ENCODE measurements at regions not wholly inside any gene's neighbourhood (a gene's known extent, or its start where the extent isn't known, plus 50 kb on each side); places are given as distances from the start of the nearest gene placed in this dataset.

DNA sequence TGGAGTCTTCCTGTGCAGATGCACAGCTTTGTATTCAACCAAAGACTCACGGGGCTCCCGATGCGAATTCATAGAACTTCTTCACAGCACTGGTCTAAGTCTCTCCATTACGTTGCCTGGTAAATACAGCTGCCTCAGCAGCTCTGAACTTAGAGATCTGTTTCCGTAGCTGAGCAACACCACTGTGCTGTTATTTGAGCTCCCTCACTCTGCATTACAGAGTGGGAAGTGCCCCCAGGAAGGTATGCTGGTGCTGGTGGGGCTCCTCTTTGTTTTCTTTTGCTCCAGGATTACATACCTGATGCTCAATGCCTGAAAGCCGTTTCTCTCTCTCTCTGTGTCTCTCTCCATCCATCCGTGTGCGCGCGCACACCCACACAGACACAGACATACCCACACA, 227.5 kb upstream of the RMST start:
- no peak for DNase-seq (ENCODE audit: low read depth, low spot score)
- in situ Hi-C loops (cut with HindIII; ENCODE audit: low sequenced_read_pairs), result no loop called here
- H3K4me3 ChIP-seq (ENCODE audit: low read depth, low read length), result no peak overlapping the region
- TF ChIP-seq, protein P1, sequence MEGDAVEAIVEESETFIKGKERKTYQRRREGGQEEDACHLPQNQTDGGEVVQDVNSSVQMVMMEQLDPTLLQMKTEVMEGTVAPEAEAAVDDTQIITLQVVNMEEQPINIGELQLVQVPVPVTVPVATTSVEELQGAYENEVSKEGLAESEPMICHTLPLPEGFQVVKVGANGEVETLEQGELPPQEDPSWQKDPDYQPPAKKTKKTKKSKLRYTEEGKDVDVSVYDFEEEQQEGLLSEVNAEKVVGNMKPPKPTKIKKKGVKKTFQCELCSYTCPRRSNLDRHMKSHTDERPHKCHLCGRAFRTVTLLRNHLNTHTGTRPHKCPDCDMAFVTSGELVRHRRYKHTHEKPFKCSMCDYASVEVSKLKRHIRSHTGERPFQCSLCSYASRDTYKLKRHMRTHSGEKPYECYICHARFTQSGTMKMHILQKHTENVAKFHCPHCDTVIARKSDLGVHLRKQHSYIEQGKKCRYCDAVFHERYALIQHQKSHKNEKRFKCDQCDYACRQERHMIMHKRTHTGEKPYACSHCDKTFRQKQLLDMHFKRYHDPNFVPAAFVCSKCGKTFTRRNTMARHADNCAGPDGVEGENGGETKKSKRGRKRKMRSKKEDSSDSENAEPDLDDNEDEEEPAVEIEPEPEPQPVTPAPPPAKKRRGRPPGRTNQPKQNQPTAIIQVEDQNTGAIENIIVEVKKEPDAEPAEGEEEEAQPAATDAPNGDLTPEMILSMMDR (IDR thresholded peaks at IDR 0.05; ENCODE audit: low read depth, low read length), result no peak

DNA sequence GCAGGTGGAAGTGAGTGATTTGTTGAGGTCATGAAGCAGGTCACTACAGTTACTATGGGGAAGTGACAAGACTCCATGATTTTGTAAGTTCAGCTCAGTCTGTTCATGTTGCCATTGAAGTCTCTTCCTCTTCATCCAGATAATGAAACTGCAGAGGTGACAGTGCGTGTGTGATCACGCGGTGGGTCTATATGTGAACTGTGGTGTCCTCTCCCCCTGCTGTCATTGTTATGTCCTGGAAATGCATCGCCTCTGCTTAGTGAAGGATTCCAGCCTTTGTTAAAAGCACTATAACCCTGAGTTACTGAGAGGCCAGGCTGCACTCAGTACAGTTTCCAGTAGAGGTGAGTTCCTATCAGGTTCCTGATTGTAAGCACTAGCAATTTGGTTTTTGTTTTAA, 216.2 kb upstream of the RMST start:
- no peak overlapping the region for H3K4me3 ChIP-seq (ENCODE audit: low read depth, low read length)
- in situ Hi-C loops (cut with HindIII; ENCODE audit: low sequenced_read_pairs), result no loop called here
- DNase-seq (ENCODE audit: low read depth, low spot score), result no peak
- TF ChIP-seq, protein P1 (IDR thresholded peaks at IDR 0.05; ENCODE audit: low read depth, low read length), result no peak

DNA sequence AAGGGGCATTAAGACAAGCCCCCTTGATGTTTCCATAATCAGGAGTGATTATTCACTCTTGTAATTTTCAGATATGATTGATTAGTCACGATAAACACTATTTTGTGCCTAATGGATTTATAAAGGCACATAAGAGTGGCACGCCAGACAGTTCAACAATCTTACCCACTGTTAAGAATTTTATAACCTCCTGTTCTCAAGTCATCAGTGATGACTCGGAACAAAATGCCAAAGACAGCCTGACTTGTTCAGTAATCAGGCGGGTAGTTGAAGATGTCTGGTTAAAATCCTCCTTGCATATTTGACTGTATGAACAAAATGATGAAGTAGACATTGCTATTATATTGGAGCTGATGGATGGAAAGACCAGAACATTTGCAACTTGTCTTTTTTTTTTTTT, 212.1 kb upstream of the RMST start:
- in situ Hi-C loops (cut with HindIII; ENCODE audit: low sequenced_read_pairs), result no loop called here
- H3K4me3 ChIP-seq (ENCODE audit: low read depth, low read length), result no peak overlapping the region
- TF ChIP-seq, protein P1 (IDR thresholded peaks at IDR 0.05; ENCODE audit: low read depth, low read length), result no peak
- DNase-seq (ENCODE audit: low read depth, low spot score), result no peak

DNA sequence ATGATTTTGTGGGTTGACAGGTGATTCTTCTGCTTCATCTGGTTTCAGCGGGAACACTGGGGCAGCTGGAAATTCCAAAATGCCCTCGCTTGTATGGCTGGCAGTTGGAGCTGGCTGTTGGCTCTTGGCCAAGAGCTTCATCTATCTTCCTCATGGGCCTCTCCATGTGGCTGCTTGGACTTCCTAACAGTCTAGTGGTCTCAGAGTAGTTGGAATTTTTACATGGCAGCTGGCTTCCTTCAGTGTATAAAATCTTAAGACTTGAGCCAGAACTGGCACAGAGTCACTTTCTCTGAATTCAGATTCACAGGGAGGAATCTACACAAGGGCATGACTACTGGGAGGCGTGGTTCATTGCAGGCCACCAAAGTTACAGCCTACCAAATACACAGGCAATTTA, 204.9 kb upstream of the RMST start:
- no peak for DNase-seq (ENCODE audit: low read depth, low spot score)
- H3K4me3 ChIP-seq (ENCODE audit: low read depth, low read length), result no peak overlapping the region
- in situ Hi-C loops (cut with HindIII; ENCODE audit: low sequenced_read_pairs), result no loop called here
- TF ChIP-seq, protein P1 (IDR thresholded peaks at IDR 0.05; ENCODE audit: low read depth, low read length), result no peak

DNA sequence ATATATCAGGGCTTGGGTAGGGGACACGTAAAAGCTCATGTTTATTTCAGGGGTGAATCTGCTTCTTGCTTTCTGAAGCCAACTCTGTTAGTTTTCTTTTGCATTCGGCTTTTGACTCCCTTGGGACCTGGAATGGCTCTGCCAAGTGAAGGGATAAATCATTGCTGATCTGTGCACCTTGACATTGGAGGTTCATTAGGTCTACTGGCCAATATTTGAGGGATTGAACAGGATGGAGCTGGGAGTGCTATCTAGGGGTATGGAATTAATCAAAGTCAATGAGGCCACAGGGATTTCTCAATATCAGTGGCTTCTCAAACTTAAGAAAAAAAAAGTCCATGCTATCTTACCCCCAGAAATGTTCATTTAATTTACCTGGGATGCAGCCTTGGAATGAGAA, 203.5 kb upstream of the RMST start:
- TF ChIP-seq, protein P1 (IDR thresholded peaks at IDR 0.05; ENCODE audit: low read depth, low read length), result no peak
- no peak for DNase-seq (ENCODE audit: low read depth, low spot score)
- H3K4me3 ChIP-seq (ENCODE audit: low read depth, low read length), result no peak overlapping the region
- in situ Hi-C loops (cut with HindIII; ENCODE audit: low sequenced_read_pairs), result no loop called here

DNA sequence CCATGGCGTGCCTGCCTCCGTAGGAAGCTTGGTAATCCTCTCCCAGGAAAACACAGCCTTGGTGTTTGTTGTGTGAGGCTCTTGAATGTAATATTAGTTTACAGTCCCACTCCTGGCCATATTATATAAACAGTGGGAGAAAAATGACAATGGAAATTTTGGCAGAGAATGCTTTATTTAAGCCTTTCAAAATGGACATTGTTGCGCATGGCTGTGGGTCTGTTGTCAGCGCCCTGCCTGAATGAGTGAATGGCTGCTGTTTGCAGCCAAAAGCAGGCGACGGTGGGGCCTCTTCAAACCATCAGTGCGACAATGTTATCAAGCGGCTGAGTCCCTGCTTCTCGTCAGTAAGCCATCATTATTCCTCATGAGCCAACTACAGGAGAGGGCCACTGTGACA, 201.8 kb upstream of the RMST start:
- DNase-seq (ENCODE audit: low read depth, low spot score), result no peak
- TF ChIP-seq, protein P1 (IDR thresholded peaks at IDR 0.05; ENCODE audit: low read depth, low read length), result no peak
- H3K4me3 ChIP-seq (ENCODE audit: low read depth, low read length), result no peak overlapping the region
- in situ Hi-C loops (cut with HindIII; ENCODE audit: low sequenced_read_pairs), result no loop called here

DNA sequence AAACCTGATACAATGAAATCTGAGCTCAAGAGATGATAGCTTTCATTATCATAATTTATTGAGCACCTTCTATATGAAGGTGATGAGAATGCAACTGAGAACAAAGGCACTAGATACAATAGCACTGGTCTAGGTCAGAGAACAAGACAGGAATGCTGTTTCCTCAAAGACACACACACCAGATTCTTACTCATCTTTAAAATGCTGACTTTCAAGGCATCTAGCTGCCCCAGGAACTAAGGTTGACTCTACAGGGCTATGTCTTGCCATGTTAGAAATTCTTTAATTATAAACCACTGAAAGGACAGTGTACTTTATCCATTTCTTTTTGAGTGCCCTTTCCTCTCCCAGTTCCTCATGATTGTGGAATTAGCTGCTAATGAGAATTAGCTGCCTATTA, 195.4 kb upstream of the RMST start:
- no peak for DNase-seq (ENCODE audit: low read depth, low spot score)
- H3K4me3 ChIP-seq (ENCODE audit: low read depth, low read length), result no peak overlapping the region
- TF ChIP-seq, protein P1 (IDR thresholded peaks at IDR 0.05; ENCODE audit: low read depth, low read length), result no peak
- in situ Hi-C loops (cut with HindIII; ENCODE audit: low sequenced_read_pairs), result no loop called here
